ENCODE measurements at regions not wholly inside any gene's neighbourhood (a gene's known extent, or its start where the extent isn't known, plus 50 kb on each side); places are given as distances from the start of the nearest gene placed in this dataset.

DNA sequence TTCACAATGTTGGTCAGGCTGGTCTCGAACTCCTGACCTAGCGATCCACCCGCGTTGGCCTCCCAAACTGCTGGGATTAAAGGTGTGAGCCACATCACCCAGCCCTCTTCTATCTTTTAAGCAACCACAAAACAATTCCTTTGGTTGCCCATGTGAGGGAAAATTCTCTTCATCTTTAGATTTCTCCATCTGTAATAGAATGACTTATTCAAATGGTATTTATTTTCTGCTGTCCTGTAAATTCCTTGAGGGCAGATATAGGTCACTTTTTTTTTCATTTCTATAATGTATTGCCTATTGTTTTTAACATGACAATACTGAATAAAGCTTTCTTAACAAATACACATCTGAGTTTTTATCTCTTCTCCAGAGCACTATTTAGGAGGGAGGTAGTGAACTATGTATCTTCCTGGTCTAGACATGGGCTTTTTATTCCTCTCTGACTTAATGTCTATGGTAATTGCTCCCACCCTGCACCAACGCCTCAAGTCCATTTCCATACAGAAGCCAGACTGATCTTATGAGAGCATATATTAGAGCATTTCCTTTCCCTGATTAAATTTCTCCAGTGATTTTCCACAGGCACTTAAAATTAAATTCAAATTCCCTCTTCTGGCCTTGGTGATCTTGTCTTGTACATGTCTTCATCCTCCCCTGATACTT, 595.6 kb downstream of the CAAP1 start:
- Mint-ChIP-seq H3K9me3 (peaks cover 14 to 18% of the 10 kb centered on the region in 2 donors), H3K27ac (no peak overlapping the region), H3K27me3 (ENCODE audit: low read depth in 2 of 2) (no peaks in the 10 kb centered on the region), H3K4me1 (no peaks in the 10 kb centered on the region), H3K4me3 (no peak overlapping the region), H3K36me3 (no peaks in the 10 kb centered on the region)
- no peak for TF ChIP-seq CTCF (IDR thresholded peaks at IDR 0.05)
- no peak for DNase-seq
- Histone ChIP-seq H3K4me3 (ENCODE audit: low read length) (no peak overlapping the region), H3K36me3 (ENCODE audit: control insufficient read depth, insufficient read depth, low read length) (no peaks in the 10 kb centered on the region), H3K27ac (ENCODE audit: low read length) (no peak overlapping the region), H3K27me3 (ENCODE audit: control insufficient read depth, insufficient read depth, low read length) (no peaks in the 10 kb centered on the region), H3K4me1 (ENCODE audit: control insufficient read depth, insufficient read depth, low read length) (no peaks in the 10 kb centered on the region), H3K9me3 (ENCODE audit: control insufficient read depth, insufficient read depth, low read length) (no peaks in the 10 kb centered on the region)
- WGBS (ENCODE audit: insufficient coverage) = 87% methylated on average over 5 of the region's 5 CpGs
- intact Hi-C loops (cut with micrococcal nuclease) = no loop called here
- ATAC-seq = no peak

- no peaks in the 10 kb centered on the region for H3K27me3 ChIP-seq (ENCODE audit: control insufficient read depth, insufficient read depth, low read length)
- DNase-seq = no peak
- H3K4me1 ChIP-seq (ENCODE audit: control insufficient read depth, insufficient read depth, low read length) = no peaks in the 10 kb centered on the region
- no peaks in the 10 kb centered on the region for H3K9me3 ChIP-seq (ENCODE audit: control insufficient read depth, insufficient read depth, low read length)
- Mint-ChIP-seq H3K27ac (no peak overlapping the region), H3K9me3 (peaks cover 21 to 24% of the 10 kb centered on the region in 2 donors), H3K27me3 (ENCODE audit: low read depth in 2 of 2) (no peaks in the 10 kb centered on the region), H3K4me1 (no peaks in the 10 kb centered on the region), H3K4me3 (no peak overlapping the region), H3K36me3 (peaks cover 29% of the 10 kb centered on the region)
- no peak for ATAC-seq
- intact Hi-C loops (cut with micrococcal nuclease) = no loop called here
- H3K4me3 ChIP-seq (ENCODE audit: low read length) = no peak overlapping the region
- H3K27ac ChIP-seq (ENCODE audit: low read length) = no peak overlapping the region
- no peak for TF ChIP-seq CTCF (IDR thresholded peaks at IDR 0.05)
- H3K36me3 ChIP-seq (ENCODE audit: control insufficient read depth, insufficient read depth, low read length) = no peaks in the 10 kb centered on the region
- 72% methylated on average over 3 of the region's 3 CpGs for WGBS (ENCODE audit: insufficient coverage)
Observed at GRCh38 chr9:26292943-26293342, 599.7 kb downstream of the CAAP1 start.

DNA sequence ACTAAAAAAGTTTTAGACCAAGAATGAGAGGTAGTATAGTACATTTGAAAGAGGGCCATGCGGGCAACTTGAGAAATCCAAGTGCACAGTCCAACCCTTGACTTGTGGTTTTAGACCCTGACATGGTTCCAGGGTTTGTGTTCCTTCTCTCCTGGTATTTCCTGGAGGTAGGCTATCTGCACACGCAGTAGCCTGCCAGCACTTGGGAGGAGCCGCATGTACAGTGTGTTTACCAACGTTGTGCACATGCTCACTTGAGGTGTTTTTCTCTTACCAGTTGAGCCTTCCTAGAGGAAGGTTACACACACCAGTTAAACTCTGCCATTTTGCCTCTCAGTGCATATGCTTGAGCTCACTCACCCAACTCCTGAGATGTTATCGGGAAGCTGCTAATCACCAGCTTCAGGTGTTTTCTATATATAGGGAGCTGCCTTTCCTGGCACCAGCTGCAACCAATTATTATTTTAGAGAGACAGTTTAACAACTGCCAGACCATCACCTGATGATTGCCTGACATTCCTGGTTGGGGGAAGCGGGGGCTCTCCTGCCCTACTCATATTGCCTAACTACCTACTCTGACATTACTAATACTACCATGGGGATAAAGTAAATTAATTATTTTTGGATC, 593.4 kb upstream of the TUSC1 start:
- Histone ChIP-seq H3K9me3 (ENCODE audit: control insufficient read depth, insufficient read depth, low read length) (no peaks in the 10 kb centered on the region), H3K27me3 (ENCODE audit: control insufficient read depth, insufficient read depth, low read length) (no peaks in the 10 kb centered on the region), H3K4me1 (ENCODE audit: control insufficient read depth, insufficient read depth, low read length) (no peaks in the 10 kb centered on the region), H3K4me3 (ENCODE audit: low read length) (no peak overlapping the region), H3K27ac (ENCODE audit: low read length) (no peak overlapping the region), H3K36me3 (ENCODE audit: control insufficient read depth, insufficient read depth, low read length) (no peaks in the 10 kb centered on the region)
- H3K27ac Mint-ChIP-seq = no peak overlapping the region
- WGBS (ENCODE audit: insufficient coverage) = 76% methylated on average over 5 of the region's 6 CpGs
- intact Hi-C loops (cut with micrococcal nuclease) = no loop called here
- H3K27me3 Mint-ChIP-seq (ENCODE audit: low read depth in 2 of 2) = no peaks in the 10 kb centered on the region
- no peak for ATAC-seq
- no peak for DNase-seq
- no peak for TF ChIP-seq CTCF (IDR thresholded peaks at IDR 0.05)
- no peak overlapping the region for H3K4me3 Mint-ChIP-seq
- no peaks in the 10 kb centered on the region for H3K36me3 Mint-ChIP-seq
- H3K9me3 Mint-ChIP-seq = peaks cover 2 to 9% of the 10 kb centered on the region in 2 donors
- no peaks in the 10 kb centered on the region for H3K4me1 Mint-ChIP-seq

Measured in natural killer cell (primary cell).